ENCODE measurements at regions not wholly inside any gene's neighbourhood (a gene's known extent, or its start where the extent isn't known, plus 50 kb on each side); places are given as distances from the start of the nearest gene placed in this dataset.

- TF ChIP-seq CTCF (conservative IDR thresholded peaks at IDR 0.05; ENCODE audit: low read depth) = no peak
- no peak overlapping the region for H3K27ac ChIP-seq
- CTCF ChIA-PET = no interaction called here
- DNase-seq (ENCODE audit: low spot score) = no peak
- POLR2A ChIA-PET (ENCODE audit: low non-redundant PET) = no interaction called here
These were observed 418.9 kb downstream of the COG6 start for GRCh38 chr13:40074338-40074737.

- CTCF ChIA-PET = no interaction called here
- POLR2A ChIA-PET (ENCODE audit: low non-redundant PET) = no interaction called here
These were observed 419.8 kb downstream of the COG6 start for GRCh38 chr13:40075281-40075680.

GRCh38 chr13:40076765-40077362 is 421.4 kb downstream of the COG6 start:
- POLR2A ChIA-PET (ENCODE audit: low non-redundant PET) = no interaction called here
- TF ChIP-seq CTCF (conservative IDR thresholded peaks at IDR 0.05; ENCODE audit: low read depth) = no peak
- DNase-seq (ENCODE audit: low spot score) = no peak
- no peak overlapping the region for H3K27ac ChIP-seq
- CTCF ChIA-PET = interaction anchor here (0.5 kb wide), 1 partner anchor 16 kb away, joined by 3 read pairs; no protein-coding TSS in a partner anchor

More at GRCh38 chr13:40075281-40075680, 419.8 kb downstream of the COG6 start:
- no peak overlapping the region for H3K27ac ChIP-seq
- no peak for DNase-seq (ENCODE audit: low spot score)
- no peak for TF ChIP-seq CTCF (conservative IDR thresholded peaks at IDR 0.05; ENCODE audit: low read depth)

DNA sequence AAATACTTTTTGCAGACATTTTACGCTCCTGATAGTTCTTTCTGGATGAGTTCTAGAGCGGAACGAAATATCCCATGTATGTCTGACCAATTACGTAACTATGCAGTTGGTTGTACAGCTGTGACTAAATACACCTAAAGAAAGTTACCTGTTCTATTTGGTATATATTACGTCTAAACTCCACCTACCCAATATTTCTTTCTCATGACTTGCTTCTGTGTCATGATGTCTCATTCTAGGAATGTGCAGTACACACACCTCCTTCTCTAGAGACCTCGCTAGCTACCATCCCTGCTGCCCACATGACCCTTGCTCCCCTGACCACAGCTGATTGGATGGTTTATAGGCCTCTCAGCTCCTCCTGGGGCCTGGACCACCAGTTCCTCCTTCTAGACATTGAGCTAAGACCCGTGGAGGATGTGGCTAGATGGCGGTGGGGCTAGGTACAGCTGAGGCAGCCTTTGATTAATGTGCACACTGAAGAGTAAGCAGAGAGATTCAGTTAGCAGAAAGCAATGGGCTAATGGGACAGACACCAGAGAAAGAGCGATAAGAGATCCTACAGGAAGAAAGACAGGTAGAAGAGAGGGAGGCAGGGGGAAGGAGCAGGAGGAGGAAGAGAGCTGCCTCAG is 422.1 kb downstream of the COG6 start:
- ChIA-PET CTCF (no interaction called here), POLR2A (ENCODE audit: low non-redundant PET) (no interaction called here)
- no peak overlapping the region for H3K27ac ChIP-seq
- TF ChIP-seq CTCF (conservative IDR thresholded peaks at IDR 0.05; ENCODE audit: low read depth) = no peak
- DNase-seq (ENCODE audit: low spot score) = peak; percentile 41

GRCh38 chr13:40079721-40080120 is 424.3 kb downstream of the COG6 start:
- no peak overlapping the region for H3K27ac ChIP-seq
- DNase-seq (ENCODE audit: low spot score) = no peak
- ChIA-PET POLR2A (ENCODE audit: low non-redundant PET) (no interaction called here), CTCF (no interaction called here)
- no peak for TF ChIP-seq CTCF (conservative IDR thresholded peaks at IDR 0.05; ENCODE audit: low read depth)

GRCh38 chr13:40080676-40081075 is 425.2 kb downstream of the COG6 start:
- CTCF ChIA-PET = interaction anchor here (0.5 to 0.6 kb wide), 2 partner anchors 44 to 731 kb away, joined by 4 to 5 read pairs; no protein-coding TSS in a partner anchor
- TF ChIP-seq CTCF (conservative IDR thresholded peaks at IDR 0.05; ENCODE audit: low read depth) = no peak
- POLR2A ChIA-PET (ENCODE audit: low non-redundant PET) = no interaction called here

More at GRCh38 chr13:40080676-40081075, 425.2 kb downstream of the COG6 start:
- no peak for DNase-seq (ENCODE audit: low spot score)
- H3K27ac ChIP-seq = no peak overlapping the region

All from RWPE1 (cell line).